ENCODE measurements at regions not wholly inside any gene's neighbourhood (a gene's known extent, or its start where the extent isn't known, plus 50 kb on each side); places are given as distances from the start of the nearest gene placed in this dataset.

DNA sequence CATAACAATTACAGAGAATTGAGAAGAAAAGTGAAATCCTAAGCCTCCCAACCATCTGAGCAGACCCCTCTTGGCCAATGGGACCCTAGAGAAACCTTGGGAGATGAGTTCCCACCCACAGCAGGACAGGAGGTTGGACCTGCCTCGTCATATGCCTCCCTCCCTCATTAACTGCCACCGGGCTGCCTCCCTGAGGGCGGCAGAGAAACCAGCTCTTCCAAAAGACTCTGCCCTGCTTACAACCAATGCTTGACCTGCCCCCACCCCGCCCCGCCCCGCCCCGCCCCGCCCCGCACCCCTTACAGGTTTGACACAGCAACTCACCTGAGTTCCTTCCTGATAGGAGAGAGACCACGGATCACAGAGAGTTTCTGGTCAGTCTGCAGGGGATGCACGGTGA lies 86.1 kb downstream of the ADRA2C start (continued):
- TF ChIP-seq, protein P1, sequence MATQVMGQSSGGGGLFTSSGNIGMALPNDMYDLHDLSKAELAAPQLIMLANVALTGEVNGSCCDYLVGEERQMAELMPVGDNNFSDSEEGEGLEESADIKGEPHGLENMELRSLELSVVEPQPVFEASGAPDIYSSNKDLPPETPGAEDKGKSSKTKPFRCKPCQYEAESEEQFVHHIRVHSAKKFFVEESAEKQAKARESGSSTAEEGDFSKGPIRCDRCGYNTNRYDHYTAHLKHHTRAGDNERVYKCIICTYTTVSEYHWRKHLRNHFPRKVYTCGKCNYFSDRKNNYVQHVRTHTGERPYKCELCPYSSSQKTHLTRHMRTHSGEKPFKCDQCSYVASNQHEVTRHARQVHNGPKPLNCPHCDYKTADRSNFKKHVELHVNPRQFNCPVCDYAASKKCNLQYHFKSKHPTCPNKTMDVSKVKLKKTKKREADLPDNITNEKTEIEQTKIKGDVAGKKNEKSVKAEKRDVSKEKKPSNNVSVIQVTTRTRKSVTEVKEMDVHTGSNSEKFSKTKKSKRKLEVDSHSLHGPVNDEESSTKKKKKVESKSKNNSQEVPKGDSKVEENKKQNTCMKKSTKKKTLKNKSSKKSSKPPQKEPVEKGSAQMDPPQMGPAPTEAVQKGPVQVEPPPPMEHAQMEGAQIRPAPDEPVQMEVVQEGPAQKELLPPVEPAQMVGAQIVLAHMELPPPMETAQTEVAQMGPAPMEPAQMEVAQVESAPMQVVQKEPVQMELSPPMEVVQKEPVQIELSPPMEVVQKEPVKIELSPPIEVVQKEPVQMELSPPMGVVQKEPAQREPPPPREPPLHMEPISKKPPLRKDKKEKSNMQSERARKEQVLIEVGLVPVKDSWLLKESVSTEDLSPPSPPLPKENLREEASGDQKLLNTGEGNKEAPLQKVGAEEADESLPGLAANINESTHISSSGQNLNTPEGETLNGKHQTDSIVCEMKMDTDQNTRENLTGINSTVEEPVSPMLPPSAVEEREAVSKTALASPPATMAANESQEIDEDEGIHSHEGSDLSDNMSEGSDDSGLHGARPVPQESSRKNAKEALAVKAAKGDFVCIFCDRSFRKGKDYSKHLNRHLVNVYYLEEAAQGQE (IDR thresholded peaks at IDR 0.05; ENCODE audit: borderline replicate concordance): no peak
- TF ChIP-seq, protein P1 (CRISPR knock-in tag; IDR thresholded peaks at IDR 0.05; ENCODE audit: low read depth): no peak
- TF ChIP-seq ZNF143 (CRISPR knock-in tag; IDR thresholded peaks at IDR 0.05): no peak
- TF ChIP-seq, protein P2, sequence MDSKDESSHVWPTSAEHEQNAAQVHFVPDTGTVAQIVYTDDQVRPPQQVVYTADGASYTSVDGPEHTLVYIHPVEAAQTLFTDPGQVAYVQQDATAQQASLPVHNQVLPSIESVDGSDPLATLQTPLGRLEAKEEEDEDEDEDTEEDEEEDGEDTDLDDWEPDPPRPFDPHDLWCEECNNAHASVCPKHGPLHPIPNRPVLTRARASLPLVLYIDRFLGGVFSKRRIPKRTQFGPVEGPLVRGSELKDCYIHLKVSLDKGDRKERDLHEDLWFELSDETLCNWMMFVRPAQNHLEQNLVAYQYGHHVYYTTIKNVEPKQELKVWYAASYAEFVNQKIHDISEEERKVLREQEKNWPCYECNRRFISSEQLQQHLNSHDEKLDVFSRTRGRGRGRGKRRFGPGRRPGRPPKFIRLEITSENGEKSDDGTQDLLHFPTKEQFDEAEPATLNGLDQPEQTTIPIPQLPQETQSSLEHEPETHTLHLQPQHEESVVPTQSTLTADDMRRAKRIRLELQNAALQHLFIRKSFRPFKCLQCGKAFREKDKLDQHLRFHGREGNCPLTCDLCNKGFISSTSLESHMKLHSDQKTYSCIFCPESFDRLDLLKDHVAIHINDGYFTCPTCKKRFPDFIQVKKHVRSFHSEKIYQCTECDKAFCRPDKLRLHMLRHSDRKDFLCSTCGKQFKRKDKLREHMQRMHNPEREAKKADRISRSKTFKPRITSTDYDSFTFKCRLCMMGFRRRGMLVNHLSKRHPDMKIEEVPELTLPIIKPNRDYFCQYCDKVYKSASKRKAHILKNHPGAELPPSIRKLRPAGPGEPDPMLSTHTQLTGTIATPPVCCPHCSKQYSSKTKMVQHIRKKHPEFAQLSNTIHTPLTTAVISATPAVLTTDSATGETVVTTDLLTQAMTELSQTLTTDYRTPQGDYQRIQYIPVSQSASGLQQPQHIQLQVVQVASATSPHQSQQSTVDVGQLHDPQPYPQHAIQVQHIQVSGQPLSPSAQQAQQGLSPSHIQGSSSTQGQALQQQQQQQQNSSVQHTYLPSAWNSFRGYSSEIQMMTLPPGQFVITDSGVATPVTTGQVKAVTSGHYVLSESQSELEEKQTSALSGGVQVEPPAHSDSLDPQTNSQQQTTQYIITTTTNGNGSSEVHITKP (IDR thresholded peaks at IDR 0.05; ENCODE audit: partially characterized antibody): no peak
- TF ChIP-seq MXI1 (IDR thresholded peaks at IDR 0.05; ENCODE audit: low read depth, low read length): no peak
- no peak for TF ChIP-seq CTBP1 (IDR thresholded peaks at IDR 0.05; ENCODE audit: borderline replicate concordance)
- TF ChIP-seq ZNF174 (CRISPR knock-in tag; IDR thresholded peaks at IDR 0.05): no peak
- no peak for TF ChIP-seq NR4A1 (CRISPR knock-in tag; IDR thresholded peaks at IDR 0.05)
- no peak for TF ChIP-seq NR4A1 (tag; IDR thresholded peaks at IDR 0.05)
- no peak for TF ChIP-seq MIER1 (IDR thresholded peaks at IDR 0.05; ENCODE audit: low read depth)
- TF ChIP-seq, protein P3, sequence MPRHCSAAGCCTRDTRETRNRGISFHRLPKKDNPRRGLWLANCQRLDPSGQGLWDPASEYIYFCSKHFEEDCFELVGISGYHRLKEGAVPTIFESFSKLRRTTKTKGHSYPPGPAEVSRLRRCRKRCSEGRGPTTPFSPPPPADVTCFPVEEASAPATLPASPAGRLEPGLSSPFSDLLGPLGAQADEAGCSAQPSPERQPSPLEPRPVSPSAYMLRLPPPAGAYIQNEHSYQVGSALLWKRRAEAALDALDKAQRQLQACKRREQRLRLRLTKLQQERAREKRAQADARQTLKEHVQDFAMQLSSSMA (CRISPR knock-in tag; IDR thresholded peaks at IDR 0.05): no peak
- TF ChIP-seq BRD4 (IDR thresholded peaks at IDR 0.05): no peak
- TF ChIP-seq ZNF239 (CRISPR knock-in tag; IDR thresholded peaks at IDR 0.05): no peak
- TF ChIP-seq RHOXF2B (CRISPR knock-in tag; conservative IDR thresholded peaks at IDR 0.05): no peak

Data from K562 (cell line).